NCI-H2107 treated with DMSO at 0.1 percent for 48 hours (cell line): ENCODE measurements at regions not wholly inside any gene's neighbourhood (a gene's known extent, or its start where the extent isn't known, plus 50 kb on each side); places are given as distances from the start of the nearest gene placed in this dataset.
"Not testable (repeated sequence)": the region's sequence is repeated elsewhere in the genome, so short reads cannot be mapped to it uniquely, and the experiment has no call there.

Experiments used
- DNase-seq: peaks from one replicate; lab custom pipeline; 2025; ENCODE audit not compliant: unreplicated experiment; lab: John Stamatoyannopoulos, UW

GRCh38 chr16:31975826-31976419 lies 102.3 kb downstream of the ZNF267 start:
- DNase-seq = not testable (repeated sequence)

- DNase-seq = not testable (repeated sequence)
Measured at GRCh38 chr16:31978463-31978862, 104.9 kb downstream of the ZNF267 start.

GRCh38 chr16:31981739-31982138 lies 108.1 kb downstream of the ZNF267 start:
- DNase-seq = not testable (repeated sequence)

GRCh38 chr16:31982986-31983385 lies 109.4 kb downstream of the ZNF267 start:
- not testable (repeated sequence) for DNase-seq

GRCh38 chr16:31983666-31984065 lies 110.1 kb downstream of the ZNF267 start:
- not testable (repeated sequence) for DNase-seq

- DNase-seq = not testable (repeated sequence)
Measured at GRCh38 chr16:31986895-31987294, 113.3 kb downstream of the ZNF267 start.

GRCh38 chr16:31988595-31989581 lies 115.3 kb downstream of the ZNF267 start:
- DNase-seq = not testable (repeated sequence)

- DNase-seq = not testable (repeated sequence)
Measured at GRCh38 chr16:31990261-31990660, 116.7 kb downstream of the ZNF267 start.

- not testable (repeated sequence) for DNase-seq
Measured at GRCh38 chr16:31990980-31991379, 117.4 kb downstream of the ZNF267 start.

GRCh38 chr16:31996325-31996724 lies 122.7 kb downstream of the ZNF267 start:
- DNase-seq = not testable (repeated sequence)

GRCh38 chr16:32002496-32002895 lies 128.9 kb downstream of the ZNF267 start:
- not testable (repeated sequence) for DNase-seq

- DNase-seq = not testable (repeated sequence)
Measured at GRCh38 chr16:32003819-32004218, 130.2 kb downstream of the ZNF267 start.

- not testable (repeated sequence) for DNase-seq
Measured at GRCh38 chr16:32038783-32039496, 165.3 kb downstream of the ZNF267 start.

- DNase-seq = not testable (repeated sequence)
Measured at GRCh38 chr16:32039919-32040318, 166.3 kb downstream of the ZNF267 start.

GRCh38 chr16:32066016-32066651 lies 187.0 kb upstream of the TP53TG3D start:
- DNase-seq = peak; percentile 0

- DNase-seq = not testable (repeated sequence)
Measured at GRCh38 chr16:32071586-32071985, 181.5 kb upstream of the TP53TG3D start.

- DNase-seq = not testable (repeated sequence)
Measured at GRCh38 chr16:32083891-32084290, 169.2 kb upstream of the TP53TG3D start.

GRCh38 chr16:32084656-32085401 lies 168.3 kb upstream of the TP53TG3D start:
- DNase-seq = not testable (repeated sequence)

- DNase-seq = not testable (repeated sequence)
Measured at GRCh38 chr16:32085438-32086141, 167.5 kb upstream of the TP53TG3D start.
